GM12875 (cell line): ENCODE measurements at regions not wholly inside any gene's neighbourhood (a gene's known extent, or its start where the extent isn't known, plus 50 kb on each side); places are given as distances from the start of the nearest gene placed in this dataset.

Experiments
- H3K4me3 ChIP-seq: one replicate; pipeline ENCODE4 v1.5.1; 2011; ENCODE audit warnings: low read depth, low read length, control low read depth
- CTCF ChIP-seq: IDR thresholded peaks from 2 replicates; pipeline ENCODE4 v1.5.1; 2011; ENCODE audit warnings: low read depth, mild to moderate bottlenecking, control low read depth, inconsistent platforms, low read length, moderate library complexity, borderline replicate concordance; ENCODE audit not compliant: insufficient read depth

- no peak overlapping the region for H3K4me3 ChIP-seq
- TF ChIP-seq CTCF, result no peak
These were observed 1385.9 kb downstream of the FAM133A start for GRCh38 chrX:95059909-95060308.

GRCh38 chrX:95063554-95063953 lies 1389.5 kb downstream of the FAM133A start:
- no peak for TF ChIP-seq CTCF
- H3K4me3 ChIP-seq, result no peak overlapping the region

- TF ChIP-seq CTCF, result no peak
- no peak overlapping the region for H3K4me3 ChIP-seq
These were observed 1391.1 kb downstream of the FAM133A start for GRCh38 chrX:95065151-95065550.

GRCh38 chrX:95071052-95071451 lies 1397.0 kb downstream of the FAM133A start:
- no peak overlapping the region for H3K4me3 ChIP-seq
- TF ChIP-seq CTCF, result no peak

- TF ChIP-seq CTCF, result no peak
- H3K4me3 ChIP-seq, result no peak overlapping the region
These were observed 1397.6 kb downstream of the FAM133A start for GRCh38 chrX:95071621-95072020.

GRCh38 chrX:95076449-95076848 lies 1402.4 kb downstream of the FAM133A start:
- H3K4me3 ChIP-seq, result no peak overlapping the region
- peak; percentile 66; the same call in 1 of the 2 replicates for TF ChIP-seq CTCF

- no peak for TF ChIP-seq CTCF
- no peak overlapping the region for H3K4me3 ChIP-seq
These were observed 1427.9 kb downstream of the FAM133A start for GRCh38 chrX:95101851-95102390.
